MM.1S (cell line): ENCODE measurements at regions not wholly inside any gene's neighbourhood (a gene's known extent, or its start where the extent isn't known, plus 50 kb on each side); places are given as distances from the start of the nearest gene placed in this dataset.
"Not testable (repeated sequence)": the region's sequence is repeated elsewhere in the genome, so short reads cannot be mapped to it uniquely, and the experiment has no call there.

Experiments used
- DNase-seq: peaks from one replicate; pipeline ENCODE4 v3.0.0-alpha.2; 2015
- H2AFZ ChIP-seq: fragments of 300-600 bp; sonication (generic); 2 replicates; pipeline ENCODE4 v1.6.0; 2016; ENCODE audit warnings: antibody characterized with exemption, low read length
- H3F3A ChIP-seq: fragments of 300-600 bp; sonication (generic); 2 replicates; pipeline ENCODE4 v1.6.1; 2016; ENCODE audit warnings: mild to moderate bottlenecking, antibody characterized with exemption, low read length, moderate library complexity, mixed read lengths; ENCODE audit not compliant: insufficient read depth
- H3K27ac ChIP-seq: fragments of 300-600 bp; sonication (generic); 2 replicates; pipeline ENCODE4 v1.5.1; 2016; ENCODE audit warnings: mild to moderate bottlenecking, low read length
- H3K27me3 ChIP-seq: fragments of 300-600 bp; sonication (generic); replicated peaks from 2 replicates; pipeline ENCODE4 v1.6.0; 2016; ENCODE audit warnings: low read length; ENCODE audit not compliant: insufficient read depth
- H3K36me3 ChIP-seq: fragments of 300-600 bp; sonication (generic); replicated peaks from 2 replicates; pipeline ENCODE4 v1.6.1; 2016; ENCODE audit warnings: mild to moderate bottlenecking, low read length, mixed read lengths; ENCODE audit not compliant: insufficient read depth
- H3K4me1 ChIP-seq: fragments of 300-600 bp; sonication (generic); 2 replicates; pipeline ENCODE4 v1.6.1; 2016; ENCODE audit warnings: low read length, mixed read lengths
- H3K4me2 ChIP-seq: fragments of 300-600 bp; sonication (generic); 2 replicates; pipeline ENCODE4 v1.6.0; 2016; ENCODE audit warnings: low read depth, low read length
- H3K4me3 ChIP-seq: fragments of 300-600 bp; sonication (generic); 2 replicates; pipeline ENCODE4 v1.5.1; 2016; ENCODE audit warnings: low read length, mixed read lengths
- H3K79me2 ChIP-seq: fragments of 300-600 bp; sonication (generic); 2 replicates; pipeline ENCODE4 v1.6.1; 2016; ENCODE audit warnings: mixed run types, low read length, mixed read lengths
- H3K9ac ChIP-seq: fragments of 300-600 bp; sonication (generic); 2 replicates; pipeline ENCODE4 v1.6.1; 2016; ENCODE audit warnings: low read length, mixed read lengths
- H3K9me2 ChIP-seq: fragments of 300-600 bp; sonication (generic); replicated peaks from 2 replicates; pipeline ENCODE4 v1.6.1; 2016; ENCODE audit warnings: mild to moderate bottlenecking, low read length, mixed read lengths; ENCODE audit not compliant: insufficient read depth
- H3K9me3 ChIP-seq: fragments of 300-600 bp; sonication (generic); replicated peaks from 2 replicates; pipeline ENCODE4 v1.6.1; 2016; ENCODE audit warnings: mild to moderate bottlenecking, low read length, mixed read lengths; ENCODE audit not compliant: insufficient read depth
- H4K20me1 ChIP-seq: fragments of 300-600 bp; sonication (generic); 2 replicates; pipeline ENCODE4 v1.6.1; 2016; ENCODE audit warnings: mild to moderate bottlenecking, low read length, moderate library complexity, mixed read lengths; ENCODE audit not compliant: insufficient read depth

GRCh38 chr6:26830992-26831391, 171.4 kb upstream of the ZNF322 start:
- H3K4me2 ChIP-seq, H3K9me2 ChIP-seq, H3K4me1 ChIP-seq, H3K4me3 ChIP-seq, H4K20me1 ChIP-seq, H3K9me3 ChIP-seq, H3K27me3 ChIP-seq, H3K36me3 ChIP-seq, H3F3A ChIP-seq, H2AFZ ChIP-seq, H3K79me2 ChIP-seq, DNase-seq, H3K27ac ChIP-seq, H3K9ac ChIP-seq: not testable (repeated sequence)

GRCh38 chr6:26835707-26836106, 176.2 kb upstream of the ZNF322 start:
- not testable (repeated sequence) for H3K9me3 ChIP-seq, H3K27ac ChIP-seq, H3K36me3 ChIP-seq, H3K27me3 ChIP-seq, H3K9me2 ChIP-seq, H2AFZ ChIP-seq, H3K4me1 ChIP-seq, H3K4me2 ChIP-seq, DNase-seq, H4K20me1 ChIP-seq, H3K9ac ChIP-seq, H3K79me2 ChIP-seq, H3F3A ChIP-seq, H3K4me3 ChIP-seq

- not testable (repeated sequence) for H3K9me2 ChIP-seq, H3K79me2 ChIP-seq, H4K20me1 ChIP-seq, H3K9ac ChIP-seq, DNase-seq, H3K4me2 ChIP-seq, H3K27me3 ChIP-seq, H3K4me3 ChIP-seq, H3K4me1 ChIP-seq, H3K27ac ChIP-seq, H3K36me3 ChIP-seq, H2AFZ ChIP-seq, H3K9me3 ChIP-seq, H3F3A ChIP-seq
These were observed 177.1 kb upstream of the ZNF322 start for GRCh38 chr6:26836657-26837056.

- not testable (repeated sequence) for H3K79me2 ChIP-seq, H4K20me1 ChIP-seq, H2AFZ ChIP-seq, H3K36me3 ChIP-seq, H3K27me3 ChIP-seq, H3K9me2 ChIP-seq, H3K4me2 ChIP-seq, H3K9me3 ChIP-seq, H3K4me1 ChIP-seq, H3F3A ChIP-seq, H3K27ac ChIP-seq, H3K9ac ChIP-seq, H3K4me3 ChIP-seq, DNase-seq
These were observed 185.3 kb upstream of the ZNF322 start for GRCh38 chr6:26844823-26845222.

GRCh38 chr6:26857289-26857688, 197.7 kb upstream of the ZNF322 start:
- H3K36me3 ChIP-seq, H4K20me1 ChIP-seq, H3K27me3 ChIP-seq, H3F3A ChIP-seq, H3K4me1 ChIP-seq, H2AFZ ChIP-seq, H3K9me2 ChIP-seq, DNase-seq, H3K4me2 ChIP-seq, H3K9me3 ChIP-seq, H3K27ac ChIP-seq, H3K9ac ChIP-seq, H3K4me3 ChIP-seq, H3K79me2 ChIP-seq: not testable (repeated sequence)

GRCh38 chr6:26859067-26859770, 199.7 kb upstream of the ZNF322 start:
- H3K79me2 ChIP-seq: not testable (repeated sequence)

GRCh38 chr6:26859771-26860163, 200.2 kb upstream of the ZNF322 start:
- H3K27ac ChIP-seq, DNase-seq, H3F3A ChIP-seq: not testable (repeated sequence)

More at GRCh38 chr6:26859067-26859770, 199.7 kb upstream of the ZNF322 start:
- not testable (repeated sequence) for DNase-seq, H3K27ac ChIP-seq, H3K4me2 ChIP-seq, H3K9me3 ChIP-seq, H3K9ac ChIP-seq, H3K36me3 ChIP-seq, H3K9me2 ChIP-seq, H3K4me1 ChIP-seq, H2AFZ ChIP-seq, H3K27me3 ChIP-seq, H3K4me3 ChIP-seq, H4K20me1 ChIP-seq, H3F3A ChIP-seq

GRCh38 chr6:26861913-26862312, 202.4 kb upstream of the ZNF322 start:
- H3F3A ChIP-seq, H3K4me3 ChIP-seq, H3K27ac ChIP-seq, H3K9me2 ChIP-seq, H4K20me1 ChIP-seq, H3K36me3 ChIP-seq, H3K9ac ChIP-seq, H3K79me2 ChIP-seq, H3K9me3 ChIP-seq, H3K4me1 ChIP-seq, H3K4me2 ChIP-seq, DNase-seq, H3K27me3 ChIP-seq, H2AFZ ChIP-seq: not testable (repeated sequence)

More at GRCh38 chr6:26859771-26860163, 200.2 kb upstream of the ZNF322 start:
- not testable (repeated sequence) for H3K9me2 ChIP-seq, H3K9me3 ChIP-seq, H3K4me2 ChIP-seq, H2AFZ ChIP-seq, H3K36me3 ChIP-seq, H3K27me3 ChIP-seq, H4K20me1 ChIP-seq, H3K79me2 ChIP-seq, H3K9ac ChIP-seq, H3K4me1 ChIP-seq, H3K4me3 ChIP-seq
